Heart left ventricle (tissue), 16 donors: ENCODE measurements at regions not wholly inside any gene's neighbourhood (a gene's known extent, or its start where the extent isn't known, plus 50 kb on each side); places are given as distances from the start of the nearest gene placed in this dataset.

Experiments used
- ATAC-seq, 4 donors: fragments of 200-7000 bp; cut with Tn5 transposase; one replicate each; pipeline ENCODE4 v1.9.1; 2020 to 2022; ENCODE audit warnings: moderate library complexity in 4 of 4, mild to moderate bottlenecking in 3 of 4, moderate number of reproducible peaks in 1 of 4
- DNase-seq, 5 donors: peaks; one replicate each; pipeline ENCODE4 v3.0.0-alpha.2; 2020
- H3K27ac ChIP-seq, 12 donors: fragments of 200-600 bp; sonication (generic) in 4 of 12; one replicate each; pipeline versions ENCODE4 v1.5.0 to v1.8.0; 2016 to 2022; ENCODE audit warnings: mild to moderate bottlenecking in 2 of 12
- H3K27me3 ChIP-seq, 9 donors: fragments of 200-600 bp; sonication (generic) in 2 of 9; one replicate each; pipeline versions ENCODE4 v1.5.1 to v1.8.0; 2016 to 2022; ENCODE audit warnings: mild to moderate bottlenecking in 3 of 9
- H3K36me3 ChIP-seq, 9 donors: fragments of 200-600 bp; sonication (generic) in 2 of 9; one replicate each; pipeline versions ENCODE4 v1.5.0 to v1.8.0; 2018 to 2022; ENCODE audit warnings: mild to moderate bottlenecking in 2 of 9
- H3K4me1 ChIP-seq, 12 donors: fragments of 200-600 bp; sonication (generic) in 4 of 12; one replicate each; pipeline versions ENCODE4 v1.5.0 to v1.8.0; 2016 to 2022; ENCODE audit warnings: mild to moderate bottlenecking in 3 of 12
- H3K4me3 ChIP-seq, 12 donors: fragments of 200-600 bp; sonication (generic) in 4 of 12; one replicate each; pipeline versions ENCODE4 v1.5.0 to v1.8.0; 2017 to 2022; ENCODE audit warnings: mild to moderate bottlenecking in 9 of 12, moderate library complexity in 4 of 12
- H3K9me3 ChIP-seq, 12 donors: fragments of 200-600 bp; sonication (generic) in 4 of 12; one replicate each; pipeline versions ENCODE4 v1.5.0 to v1.8.0; 2016 to 2022; ENCODE audit warnings: mild to moderate bottlenecking in 1 of 12
- CTCF ChIP-seq, 12 donors: fragments of 200-600 bp; sonication (generic) in 4 of 12; IDR thresholded peaks; one replicate each; pipeline versions ENCODE4 v1.5.0 to v1.8.0; 2018 to 2022; ENCODE audit warnings: antibody characterized with exemption in 12 of 12, mild to moderate bottlenecking in 5 of 12
- POLR2A ChIP-seq, 2 donors: fragments of 450-650 bp; IDR thresholded peaks; one replicate each; pipeline ENCODE4 v1.6.1; 2017; ENCODE audit warnings: antibody characterized with exemption in 2 of 2, mild to moderate bottlenecking in 2 of 2, moderate library complexity in 2 of 2
- WGBS, 4 donors: extraction: QIAGEN DNeasy Blood & Tissue Kit in 2 of 4; methylation state at CpG; one replicate each; pipeline versions ENCODE4 v1.1.5 to v1.1.7; 2013 to 2018; 5-methylcytosine and 5-hydroxymethylcytosine counted together
- intact Hi-C, 10 donors: fragments of 100-400 bp; cut with DNase I; formaldehyde crosslinking; loops; one replicate each; pipeline versions ENCODE4 v1.11.1 to v1.14.2; 2022
- donor health status: ischemic (EF 13 %, LVEDD 7.1; RV severe dilation, severe dysfunction).
- donor health status: healthy with polysubstance abuse.
- donor health status: DM: no; HTN: yes; CAD: no.
- donor health status: DM: no; HTN: no; CAD: no.
- donor health status: ischemic (EF 25% LVEDD 6.9; RV normal size, moderate dysfunction).
- donor health status: ischemic (EF 25% LVEDD 5.7; RV mildly dilated, moderate dysfunction).
- donor health status: healthy.
- donor health status: DM: yes; HTN: yes; CAD: no.
- donor health status: ischemic (EF 35%, LVEDD 5.7; RV mildly dilated, moderate dysfunction).
- donor health status: nonischemic (EF 11% LVEDD 7.7; RV severe dilation, severe dysfunction).
- donor health status: DM: yes; HTN: yes; CAD: no.
- donor health status: PGD.
- donor health status: ischemic (EF 29% LVEDD 5.4; RV normal size, mild dysfunction).
- donor health status: nonischemic (EF 23%, LVEDD 6.1; RV moderate dilation, normal function).

- 1 to 3% (median 2%) methylated on average over 41 to 58 of the region's 58 CpGs for WGBS, 4 donors
- H3K9me3 ChIP-seq: peaks cover 0 to 22% (median 0%) of the 10 kb centered on the region in 12 donors
- DNase-seq (no peak), ATAC-seq (no peak)
- peaks cover 0 to 52% (median 37%) of the 10 kb centered on the region in 12 donors for H3K4me1 ChIP-seq
- no peak overlapping the region for H3K27ac ChIP-seq
- intact Hi-C loops: loop anchor here in 1 of 10 donors (2.0 kb wide), 1 partner anchor 69 kb away; no protein-coding TSS in a partner anchor
- no peaks in the 10 kb centered on the region for H3K36me3 ChIP-seq
- TF ChIP-seq CTCF (IDR thresholded peaks at IDR 0.05) (no peak), POLR2A (IDR thresholded peaks at IDR 0.05) (no peak)
- H3K27me3 ChIP-seq: peaks cover 54 to 100% (median 73%) of the 10 kb centered on the region in 9 donors
- peak overlapping the region in 10 of 12 donors; percentile 7 to 42 (median 29) for H3K4me3 ChIP-seq
Measured at GRCh38 chr3:43995547-43996378, 245.9 kb upstream of the TOPAZ1 start.

- peak overlapping the region in 8 of 12 donors; percentile 7 to 42 (median 22) for H3K4me3 ChIP-seq
- 1 to 2% (median 1%) methylated on average over 57 to 71 of the region's 71 CpGs for WGBS, 4 donors
- DNase-seq (no peak), ATAC-seq (peak in 2 of 4 donors; percentile 33 to 61)
- intact Hi-C loops: loop anchor here in 1 of 10 donors (2.0 kb wide), 1 partner anchor 68 kb away; no protein-coding TSS in a partner anchor
- peaks cover 0 to 52% (median 37%) of the 10 kb centered on the region in 12 donors for H3K4me1 ChIP-seq
- H3K27me3 ChIP-seq: peaks cover 54 to 100% (median 74%) of the 10 kb centered on the region in 9 donors
- peaks cover 0 to 16% (median 0%) of the 10 kb centered on the region in 12 donors for H3K9me3 ChIP-seq
- no peaks in the 10 kb centered on the region for H3K36me3 ChIP-seq
- no peak overlapping the region for H3K27ac ChIP-seq
- TF ChIP-seq CTCF (IDR thresholded peaks at IDR 0.05) (peak in 3 of 12 donors; percentile 5 to 27 (median 7)), POLR2A (IDR thresholded peaks at IDR 0.05) (no peak)
Measured at GRCh38 chr3:43996379-43997301, 245.0 kb upstream of the TOPAZ1 start.

GRCh38 chr3:43997316-43997715 is 244.4 kb upstream of the TOPAZ1 start:
- TF ChIP-seq CTCF (IDR thresholded peaks at IDR 0.05): no peak
- TF ChIP-seq POLR2A (IDR thresholded peaks at IDR 0.05): no peak
- H3K27me3 ChIP-seq: peaks cover 54 to 99% (median 80%) of the 10 kb centered on the region in 9 donors
- no peak for DNase-seq
- H3K9me3 ChIP-seq: peaks cover 0 to 11% (median 0%) of the 10 kb centered on the region in 12 donors
- H3K36me3 ChIP-seq: no peaks in the 10 kb centered on the region
- H3K4me3 ChIP-seq: peak overlapping the region in 6 of 12 donors; percentile 7 to 42 (median 22)
- no peak for ATAC-seq
- WGBS, 4 donors: 2 to 5% (median 4%) methylated on average over 12 of the region's 12 CpGs
- intact Hi-C loops: loop anchor here in 1 of 10 donors (2.0 kb wide), 1 partner anchor 67 kb away; no protein-coding TSS in a partner anchor
- no peak overlapping the region for H3K27ac ChIP-seq
- peaks cover 0 to 52% (median 37%) of the 10 kb centered on the region in 12 donors for H3K4me1 ChIP-seq
